Keratinocyte (primary cell): ENCODE measurements at regions not wholly inside any gene's neighbourhood (a gene's known extent, or its start where the extent isn't known, plus 50 kb on each side); places are given as distances from the start of the nearest gene placed in this dataset.

ENCODE experiments used
- DNase-seq: peaks from one replicate; pipeline ENCODE4 v3.0.0-alpha.2; 2011; ENCODE audit warnings: low read depth, missing footprints, low spot score
- FAIRE-seq: peaks from 2 replicates; lab custom pipeline; 2011; peaks lifted over from hg19 to GRCh38; lab: Jason Lieb, UNC
- H2AFZ ChIP-seq: 2 replicates; pipeline ENCODE4 v1.6.0; 2012; ENCODE audit warnings: low read length, control low read depth, inconsistent platforms; ENCODE audit not compliant: control insufficient read depth
- H3K27ac ChIP-seq: 2 replicates; pipeline ENCODE4 v1.5.1; 2011; ENCODE audit warnings: low read length; ENCODE audit not compliant: control insufficient read depth, insufficient read depth
- H3K27me3 ChIP-seq: 3 replicates; pipeline ENCODE4 v1.6.0; 2011; ENCODE audit warnings: low read length; ENCODE audit not compliant: control insufficient read depth, insufficient read depth; ENCODE audit errors: extremely low read depth
- H3K36me3 ChIP-seq, 2 experiments: 2 replicates in 1 of 2; 3 replicates in 1 of 2; pipeline ENCODE4 v1.5.1; 2011; ENCODE audit warnings: low read length in 2 of 2, mild to moderate bottlenecking in 1 of 2; ENCODE audit not compliant: control insufficient read depth in 2 of 2, insufficient read depth in 2 of 2; ENCODE audit errors: extremely low read depth in 1 of 2
- H3K4me1 ChIP-seq: 3 replicates; pipeline ENCODE4 v1.5.1; 2011; ENCODE audit warnings: low read length; ENCODE audit not compliant: control insufficient read depth, insufficient read depth; ENCODE audit errors: extremely low read depth
- H3K4me2 ChIP-seq: 3 replicates; pipeline ENCODE4 v1.6.0; 2011; ENCODE audit warnings: low read depth, low read length; ENCODE audit not compliant: control insufficient read depth, insufficient read depth; ENCODE audit errors: extremely low read depth
- H3K4me3 ChIP-seq, 3 experiments: fragments of 200-600 bp in 1 of 3; sonication (generic) in 1 of 3; 2 replicates in 2 of 3; 3 replicates in 1 of 3; pipeline ENCODE4 v1.5.1; 2011 to 2016; ENCODE audit warnings: low read length in 3 of 3, mild to moderate bottlenecking in 3 of 3, control low read depth in 2 of 3, inconsistent platforms in 1 of 3, low read depth in 1 of 3, mixed read lengths in 1 of 3, mixed run types in 1 of 3, moderate library complexity in 1 of 3; ENCODE audit not compliant: control insufficient read depth in 2 of 3, insufficient read depth in 2 of 3; ENCODE audit errors: extremely low read depth in 1 of 3
- H3K79me2 ChIP-seq: 2 replicates; pipeline ENCODE4 v1.6.0; 2012; ENCODE audit warnings: low read length; ENCODE audit not compliant: control insufficient read depth, insufficient read depth
- H3K9ac ChIP-seq: 3 replicates; pipeline ENCODE4 v1.6.0; 2011; ENCODE audit warnings: low read length; ENCODE audit not compliant: control insufficient read depth, insufficient read depth; ENCODE audit errors: extremely low read depth
- H3K9me1 ChIP-seq: 3 replicates; pipeline ENCODE4 v1.6.0; 2011; ENCODE audit warnings: low read length; ENCODE audit not compliant: control insufficient read depth, insufficient read depth; ENCODE audit errors: extremely low read depth
- H3K9me3 ChIP-seq: 2 replicates; pipeline ENCODE4 v1.5.1; 2012; ENCODE audit warnings: low read depth, low read length; ENCODE audit not compliant: control insufficient read depth
- H4K20me1 ChIP-seq: 3 replicates; pipeline ENCODE4 v1.6.0; 2011; ENCODE audit warnings: low read length; ENCODE audit not compliant: control insufficient read depth, insufficient read depth; ENCODE audit errors: extremely low read depth
- EZH2 ChIP-seq: IDR thresholded peaks from one replicate; pipeline ENCODE4 v1.6.1; 2012; ENCODE audit warnings: inconsistent platforms, mild to moderate bottlenecking, low read length, moderate library complexity
- dilution Hi-C: fragments of 300-500 bp; cut with MboI; formaldehyde crosslinking; loops from one replicate; pipeline ENCODE4 v1.7.0; 2020; ENCODE audit warnings: low sequenced_read_pairs; ENCODE audit not compliant: extremely low pct_ligation_motif_present
- TF ChIP-seq, protein P1 (sequence below), 3 experiments: IDR thresholded peaks in 1 of 3; conservative IDR thresholded peaks in 1 of 3; optimal IDR thresholded peaks in 1 of 3; 2 replicates in 2 of 3; 3 replicates in 1 of 3; pipeline versions ENCODE3 to v1.5.1; 2011; ENCODE audit warnings: low read length in 3 of 3, mild to moderate bottlenecking in 3 of 3, moderate library complexity in 2 of 3, control low read depth in 1 of 3, inconsistent platforms in 1 of 3; ENCODE audit not compliant: insufficient read depth in 2 of 3; ENCODE audit errors: extremely low read depth in 1 of 3

DNA sequence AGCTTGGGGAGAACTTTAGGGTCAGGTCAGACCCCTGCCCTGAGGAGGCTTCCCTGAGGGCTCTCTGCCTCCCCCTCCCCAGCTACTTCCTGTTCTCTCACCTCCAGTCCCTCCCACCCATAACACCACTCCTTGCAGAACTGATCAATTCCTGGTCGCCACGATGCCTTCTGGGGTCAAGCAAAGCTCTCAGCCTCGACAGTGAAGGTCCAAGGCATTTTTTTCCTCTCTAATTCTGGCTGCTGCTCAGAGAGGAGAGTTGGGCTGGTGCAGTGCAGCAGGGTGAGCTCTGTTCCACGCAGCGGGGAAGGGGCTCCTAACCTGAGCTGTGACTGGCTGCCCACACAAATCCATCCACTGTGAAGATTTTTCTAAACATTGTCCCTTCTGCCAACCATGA is 628.4 kb downstream of the BRD1 start:
- DNase-seq, result no peak
- H3K4me1 ChIP-seq, result no peaks in the 10 kb centered on the region
- no peak overlapping the region for H3K9ac ChIP-seq
- no peak overlapping the region for H3K4me2 ChIP-seq
- H3K9me1 ChIP-seq, result no peaks in the 10 kb centered on the region
- peaks cover 26% of the 10 kb centered on the region for H3K9me3 ChIP-seq
- no peaks in the 10 kb centered on the region for H4K20me1 ChIP-seq
- dilution Hi-C loops, result no loop called here
- no peak overlapping the region for H2AFZ ChIP-seq
- no peak for TF ChIP-seq EZH2
- TF ChIP-seq, protein P1, sequence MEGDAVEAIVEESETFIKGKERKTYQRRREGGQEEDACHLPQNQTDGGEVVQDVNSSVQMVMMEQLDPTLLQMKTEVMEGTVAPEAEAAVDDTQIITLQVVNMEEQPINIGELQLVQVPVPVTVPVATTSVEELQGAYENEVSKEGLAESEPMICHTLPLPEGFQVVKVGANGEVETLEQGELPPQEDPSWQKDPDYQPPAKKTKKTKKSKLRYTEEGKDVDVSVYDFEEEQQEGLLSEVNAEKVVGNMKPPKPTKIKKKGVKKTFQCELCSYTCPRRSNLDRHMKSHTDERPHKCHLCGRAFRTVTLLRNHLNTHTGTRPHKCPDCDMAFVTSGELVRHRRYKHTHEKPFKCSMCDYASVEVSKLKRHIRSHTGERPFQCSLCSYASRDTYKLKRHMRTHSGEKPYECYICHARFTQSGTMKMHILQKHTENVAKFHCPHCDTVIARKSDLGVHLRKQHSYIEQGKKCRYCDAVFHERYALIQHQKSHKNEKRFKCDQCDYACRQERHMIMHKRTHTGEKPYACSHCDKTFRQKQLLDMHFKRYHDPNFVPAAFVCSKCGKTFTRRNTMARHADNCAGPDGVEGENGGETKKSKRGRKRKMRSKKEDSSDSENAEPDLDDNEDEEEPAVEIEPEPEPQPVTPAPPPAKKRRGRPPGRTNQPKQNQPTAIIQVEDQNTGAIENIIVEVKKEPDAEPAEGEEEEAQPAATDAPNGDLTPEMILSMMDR (optimal IDR thresholded peaks at IDR 0.05 in 1 of 3, IDR thresholded peaks at IDR 0.05 in 1 of 3, conservative IDR thresholded peaks at IDR 0.05 in 1 of 3; ENCODE audit: extremely low read depth in 1 of 3, insufficient read depth in 2 of 3, low read length in 3 of 3), result no peak
- H3K27ac ChIP-seq, result no peak overlapping the region
- FAIRE-seq, result no peak
- no peak overlapping the region for H3K4me3 ChIP-seq
- H3K79me2 ChIP-seq, result no peaks in the 10 kb centered on the region
- H3K36me3 ChIP-seq, result no peaks in the 10 kb centered on the region
- H3K27me3 ChIP-seq, result no peaks in the 10 kb centered on the region

DNA sequence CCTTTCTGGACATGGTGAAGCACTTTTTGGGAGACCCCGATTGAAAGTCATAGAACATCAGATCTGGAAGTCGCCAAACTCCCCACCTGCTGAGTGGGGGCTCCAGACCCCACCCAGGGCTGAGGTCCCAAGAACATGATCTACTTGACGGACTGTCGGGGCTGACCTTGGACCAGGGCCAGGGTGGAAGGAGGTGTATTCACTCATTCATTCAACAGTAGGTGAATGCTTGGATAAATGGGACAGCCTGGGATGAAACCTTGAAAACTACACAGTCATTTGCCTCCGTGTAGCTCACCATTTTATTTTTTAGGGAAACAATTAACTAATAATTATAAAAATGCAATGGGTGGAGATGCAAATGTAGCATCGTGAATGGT is 629.0 kb downstream of the BRD1 start:
- Histone ChIP-seq H3K79me2 (no peaks in the 10 kb centered on the region), H3K27me3 (no peaks in the 10 kb centered on the region), H3K4me1 (no peaks in the 10 kb centered on the region), H3K4me3 (no peak overlapping the region), H3K36me3 (no peaks in the 10 kb centered on the region), H3K9ac (no peak overlapping the region), H2AFZ (no peak overlapping the region), H3K4me2 (no peak overlapping the region), H3K9me3 (peaks cover 25% of the 10 kb centered on the region), H3K9me1 (no peaks in the 10 kb centered on the region), H4K20me1 (no peaks in the 10 kb centered on the region), H3K27ac (no peak overlapping the region)
- DNase-seq (no peak), FAIRE-seq (no peak)
- dilution Hi-C loops, result no loop called here
- TF ChIP-seq EZH2, result no peak
- TF ChIP-seq, protein P1 (optimal IDR thresholded peaks at IDR 0.05 in 1 of 3, IDR thresholded peaks at IDR 0.05 in 1 of 3, conservative IDR thresholded peaks at IDR 0.05 in 1 of 3; ENCODE audit: extremely low read depth in 1 of 3, insufficient read depth in 2 of 3, low read length in 3 of 3), result no peak
